ENCODE measurements at regions not wholly inside any gene's neighbourhood (a gene's known extent, or its start where the extent isn't known, plus 50 kb on each side); places are given as distances from the start of the nearest gene placed in this dataset.

- intact Hi-C loops (cut with DNase I; ENCODE audit: low total_unique reads) = no loop called here
- Histone ChIP-seq H3K36me3 (no peaks in the 10 kb centered on the region), H3K4me1 (no peaks in the 10 kb centered on the region), H3K9me3 (no peaks in the 10 kb centered on the region), H3K27ac (no peak overlapping the region), H3K4me3 (no peak overlapping the region), H3K27me3 (no peaks in the 10 kb centered on the region)
- no peak for ATAC-seq
- no peak for DNase-seq
- in situ Hi-C loops (cut with MboI; ENCODE audit: low sequenced_read_pairs in 4 of 4) = no loop called here
- no peak for TF ChIP-seq POLR2A (IDR thresholded peaks at IDR 0.05)
- no peak for TF ChIP-seq CTCF (IDR thresholded peaks at IDR 0.05 in 4 of 5, conservative IDR thresholded peaks at IDR 0.05 in 1 of 5)
Measured at GRCh38 chr1:5404412-5405203, 587.6 kb downstream of the NPHP4 start.

GRCh38 chr1:5403935-5404334, 588.3 kb downstream of the NPHP4 start:
- H3K36me3 ChIP-seq = no peaks in the 10 kb centered on the region
- H3K27me3 ChIP-seq = no peaks in the 10 kb centered on the region
- H3K9me3 ChIP-seq = no peaks in the 10 kb centered on the region
- intact Hi-C loops (cut with DNase I; ENCODE audit: low total_unique reads) (no loop called here), in situ Hi-C loops (cut with MboI; ENCODE audit: low sequenced_read_pairs in 4 of 4) (no loop called here)
- no peak overlapping the region for H3K27ac ChIP-seq
- ATAC-seq = no peak
- no peak for DNase-seq
- no peak overlapping the region for H3K4me3 ChIP-seq
- H3K4me1 ChIP-seq = no peaks in the 10 kb centered on the region
- TF ChIP-seq CTCF (IDR thresholded peaks at IDR 0.05 in 4 of 5, conservative IDR thresholded peaks at IDR 0.05 in 1 of 5) (no peak), POLR2A (IDR thresholded peaks at IDR 0.05) (no peak)

- in situ Hi-C loops (cut with MboI; ENCODE audit: low sequenced_read_pairs in 4 of 4) = no loop called here
- Histone ChIP-seq H3K4me1 (no peaks in the 10 kb centered on the region), H3K27me3 (no peaks in the 10 kb centered on the region), H3K9me3 (no peaks in the 10 kb centered on the region), H3K4me3 (no peak overlapping the region), H3K36me3 (no peaks in the 10 kb centered on the region), H3K27ac (no peak overlapping the region)
- ATAC-seq = no peak
- DNase-seq = no peak
- TF ChIP-seq CTCF (IDR thresholded peaks at IDR 0.05 in 4 of 5, conservative IDR thresholded peaks at IDR 0.05 in 1 of 5) = no peak
- intact Hi-C loops (cut with DNase I; ENCODE audit: low total_unique reads) = no loop called here
Measured at GRCh38 chr1:5402618-5403017, 589.6 kb downstream of the NPHP4 start.

GRCh38 chr1:5399771-5400170, 592.5 kb downstream of the NPHP4 start:
- no peak overlapping the region for H3K27ac ChIP-seq
- ATAC-seq = no peak
- H3K9me3 ChIP-seq = peaks cover 0 to 2% (median 0%) of the 10 kb centered on the region in 3 donors
- H3K4me1 ChIP-seq = no peaks in the 10 kb centered on the region
- intact Hi-C loops (cut with DNase I; ENCODE audit: low total_unique reads) (no loop called here), in situ Hi-C loops (cut with MboI; ENCODE audit: low sequenced_read_pairs in 4 of 4) (no loop called here)
- H3K27me3 ChIP-seq = no peaks in the 10 kb centered on the region
- H3K36me3 ChIP-seq = no peaks in the 10 kb centered on the region
- no peak for TF ChIP-seq POLR2A (IDR thresholded peaks at IDR 0.05)
- no peak for TF ChIP-seq CTCF (IDR thresholded peaks at IDR 0.05 in 4 of 5, conservative IDR thresholded peaks at IDR 0.05 in 1 of 5)
- no peak overlapping the region for H3K4me3 ChIP-seq
- no peak for DNase-seq

- ATAC-seq (no peak), DNase-seq (no peak)
- no peak overlapping the region for H3K4me3 ChIP-seq
- TF ChIP-seq POLR2A (IDR thresholded peaks at IDR 0.05) (no peak), CTCF (IDR thresholded peaks at IDR 0.05 in 4 of 5, conservative IDR thresholded peaks at IDR 0.05 in 1 of 5) (no peak)
- intact Hi-C loops (cut with DNase I; ENCODE audit: low total_unique reads) (no loop called here), in situ Hi-C loops (cut with MboI; ENCODE audit: low sequenced_read_pairs in 4 of 4) (no loop called here)
- H3K27ac ChIP-seq = no peak overlapping the region
- H3K9me3 ChIP-seq = peaks cover 0 to 2% (median 0%) of the 10 kb centered on the region in 3 donors
- H3K4me1 ChIP-seq = no peaks in the 10 kb centered on the region
- H3K36me3 ChIP-seq = no peaks in the 10 kb centered on the region
- H3K27me3 ChIP-seq = peaks cover 0 to 2% (median 0%) of the 10 kb centered on the region in 3 donors
Measured at GRCh38 chr1:5396593-5396992, 595.6 kb downstream of the NPHP4 start.

All from gastrocnemius medialis (tissue), 4 donors.